HUES64 (cell line): ENCODE measurements at regions not wholly inside any gene's neighbourhood (a gene's known extent, or its start where the extent isn't known, plus 50 kb on each side); places are given as distances from the start of the nearest gene placed in this dataset.
"Not testable (repeated sequence)": the region's sequence is repeated elsewhere in the genome, so short reads cannot be mapped to it uniquely, and the experiment has no call there.

ENCODE experiments used
- H3K27ac ChIP-seq: 2 replicates; pipeline ENCODE4 v1.7.0; 2013; ENCODE audit warnings: low read depth, low read length, inconsistent platforms
- H3K27me3 ChIP-seq: 2 replicates; pipeline ENCODE4 v1.6.1; 2013; ENCODE audit warnings: mild to moderate bottlenecking, low read length; ENCODE audit not compliant: insufficient read depth
- H3K36me3 ChIP-seq: 2 replicates; pipeline ENCODE4 v1.6.1; 2013; ENCODE audit warnings: mild to moderate bottlenecking, low read length; ENCODE audit not compliant: insufficient read depth
- H3K4me1 ChIP-seq: 2 replicates; pipeline ENCODE4 v1.6.1; 2013; ENCODE audit warnings: mild to moderate bottlenecking, low read length, moderate library complexity; ENCODE audit not compliant: insufficient read depth
- H3K4me3 ChIP-seq: 2 replicates; pipeline ENCODE4 v1.5.1; 2013; ENCODE audit warnings: mild to moderate bottlenecking, low read length, moderate library complexity
- H3K9ac ChIP-seq: 2 replicates; pipeline ENCODE4 v1.6.1; 2013; ENCODE audit warnings: mild to moderate bottlenecking, low read depth, low read length
- H3K9me3 ChIP-seq: 2 replicates; pipeline ENCODE4 v1.6.1; 2013; ENCODE audit warnings: low read depth, low read length; ENCODE audit not compliant: insufficient read depth
- WGBS: fragments of 150-250, 120-280 bp; methylation state at CpG from one replicate; pipeline ENCODE4 v1.1.7; 2013; ENCODE audit warnings: missing lambda C conversion rate; 5-methylcytosine and 5-hydroxymethylcytosine counted together

GRCh38 chr12:46985816-46986215 lies 93.6 kb upstream of the PCED1B start:
- Histone ChIP-seq H3K4me1 (peaks cover 4% of the 10 kb centered on the region; the same call in 1 of the 2 replicates), H3K27me3 (no peaks in the 10 kb centered on the region), H3K9me3 (peaks cover 18% of the 10 kb centered on the region; the same call in 1 of the 2 replicates), H3K4me3 (no peak overlapping the region), H3K9ac (no peak overlapping the region), H3K36me3 (no peaks in the 10 kb centered on the region), H3K27ac (no peak overlapping the region)

- not testable (repeated sequence) for H3K4me3 ChIP-seq, H3K27ac ChIP-seq, H3K36me3 ChIP-seq, H3K27me3 ChIP-seq, H3K9ac ChIP-seq, H3K4me1 ChIP-seq
- peaks cover 28% of the 10 kb centered on the region for H3K9me3 ChIP-seq
- WGBS = 85% methylated on average over 1 of the region's 1 CpG
These were observed 91.3 kb upstream of the PCED1B start for GRCh38 chr12:46988122-46988521.

GRCh38 chr12:46990211-46990610 lies 89.2 kb upstream of the PCED1B start:
- 92% methylated on average over 1 of the region's 1 CpG for WGBS
- no peaks in the 10 kb centered on the region for H3K27me3 ChIP-seq
- H3K4me1 ChIP-seq = no peaks in the 10 kb centered on the region
- H3K9ac ChIP-seq = no peak overlapping the region
- peaks cover 28% of the 10 kb centered on the region for H3K9me3 ChIP-seq
- no peak overlapping the region for H3K4me3 ChIP-seq
- no peak overlapping the region for H3K27ac ChIP-seq
- no peaks in the 10 kb centered on the region for H3K36me3 ChIP-seq

GRCh38 chr12:46992051-46992450 lies 87.4 kb upstream of the PCED1B start:
- H3K9ac ChIP-seq, H3K4me3 ChIP-seq, H3K4me1 ChIP-seq, H3K36me3 ChIP-seq, H3K27me3 ChIP-seq, H3K27ac ChIP-seq: not testable (repeated sequence)
- peaks cover 28% of the 10 kb centered on the region for H3K9me3 ChIP-seq
- 90% methylated on average over 6 of the region's 6 CpGs for WGBS

GRCh38 chr12:46998811-46999368 lies 80.5 kb upstream of the PCED1B start:
- Histone ChIP-seq H3K9me3 (no peaks in the 10 kb centered on the region), H3K27me3 (no peaks in the 10 kb centered on the region), H3K4me1 (no peaks in the 10 kb centered on the region), H3K9ac (no peak overlapping the region), H3K36me3 (no peaks in the 10 kb centered on the region), H3K4me3 (no peak overlapping the region), H3K27ac (no peak overlapping the region)
- WGBS = 89% methylated on average over 3 of the region's 5 CpGs

GRCh38 chr12:47004634-47005033 lies 74.8 kb upstream of the PCED1B start:
- no peak overlapping the region for H3K4me3 ChIP-seq
- no peak overlapping the region for H3K9ac ChIP-seq
- H3K27me3 ChIP-seq = no peaks in the 10 kb centered on the region
- no peaks in the 10 kb centered on the region for H3K36me3 ChIP-seq
- no peak overlapping the region for H3K27ac ChIP-seq
- no peaks in the 10 kb centered on the region for H3K4me1 ChIP-seq
- H3K9me3 ChIP-seq = no peaks in the 10 kb centered on the region
- 83% methylated on average over 2 of the region's 2 CpGs for WGBS

- Histone ChIP-seq H3K4me3 (no peak overlapping the region), H3K27ac (no peak overlapping the region), H3K36me3 (no peaks in the 10 kb centered on the region), H3K4me1 (no peaks in the 10 kb centered on the region), H3K9me3 (0 out of 2 replicates have a peak, but pooled peaks cover 3% of the 10 kb centered on the region), H3K9ac (no peak overlapping the region), H3K27me3 (no peaks in the 10 kb centered on the region)
- 92% methylated on average over 3 of the region's 3 CpGs for WGBS
These were observed 72.4 kb upstream of the PCED1B start for GRCh38 chr12:47007048-47007447.

GRCh38 chr12:47012552-47012951 lies 66.9 kb upstream of the PCED1B start:
- 94% methylated on average over 1 of the region's 1 CpG for WGBS

GRCh38 chr12:47014474-47014873 lies 64.9 kb upstream of the PCED1B start:
- Histone ChIP-seq H3K9ac (no peak overlapping the region), H3K36me3 (no peaks in the 10 kb centered on the region), H3K27ac (no peak overlapping the region), H3K27me3 (no peaks in the 10 kb centered on the region), H3K4me3 (no peak overlapping the region), H3K4me1 (no peaks in the 10 kb centered on the region), H3K9me3 (0 out of 2 replicates have a peak, but pooled peaks cover 3% of the 10 kb centered on the region)
- 100% methylated on average over 2 of the region's 2 CpGs for WGBS

More at GRCh38 chr12:47012552-47012951, 66.9 kb upstream of the PCED1B start:
- Histone ChIP-seq H3K27me3 (no peaks in the 10 kb centered on the region), H3K4me3 (no peak overlapping the region), H3K36me3 (no peaks in the 10 kb centered on the region), H3K27ac (no peak overlapping the region), H3K4me1 (no peaks in the 10 kb centered on the region), H3K9me3 (0 out of 2 replicates have a peak, but pooled peaks cover 3% of the 10 kb centered on the region), H3K9ac (no peak overlapping the region)

- no peak overlapping the region for H3K9ac ChIP-seq
- H3K27me3 ChIP-seq = no peaks in the 10 kb centered on the region
- 0 out of 2 replicates have a peak, but pooled peaks cover 3% of the 10 kb centered on the region for H3K9me3 ChIP-seq
- H3K36me3 ChIP-seq = no peaks in the 10 kb centered on the region
- no peaks in the 10 kb centered on the region for H3K4me1 ChIP-seq
- 100% methylated on average over 1 of the region's 1 CpG for WGBS
- no peak overlapping the region for H3K4me3 ChIP-seq
- H3K27ac ChIP-seq = no peak overlapping the region
These were observed 64.0 kb upstream of the PCED1B start for GRCh38 chr12:47015381-47015780.

- Histone ChIP-seq H3K27me3 (no peaks in the 10 kb centered on the region), H3K9ac (no peak overlapping the region), H3K4me3 (no peak overlapping the region), H3K36me3 (no peaks in the 10 kb centered on the region), H3K9me3 (no peaks in the 10 kb centered on the region), H3K27ac (no peak overlapping the region), H3K4me1 (no peaks in the 10 kb centered on the region)
- 91% methylated on average over 5 of the region's 6 CpGs for WGBS
These were observed 62.2 kb upstream of the PCED1B start for GRCh38 chr12:47017041-47017713.
